GM12892 (cell line): ENCODE measurements at regions not wholly inside any gene's neighbourhood (a gene's known extent, or its start where the extent isn't known, plus 50 kb on each side); places are given as distances from the start of the nearest gene placed in this dataset.

Experiments
- POLR2A ChIP-seq: IDR thresholded peaks from 2 replicates; pipeline ENCODE4 v1.6.1; 2011; ENCODE audit warnings: low read depth, low read length, control low read depth
- POLR2AphosphoS5 ChIP-seq: IDR thresholded peaks from 2 replicates; pipeline ENCODE4 v1.6.1; 2011; ENCODE audit warnings: low read depth, low read length, control low read depth

DNA sequence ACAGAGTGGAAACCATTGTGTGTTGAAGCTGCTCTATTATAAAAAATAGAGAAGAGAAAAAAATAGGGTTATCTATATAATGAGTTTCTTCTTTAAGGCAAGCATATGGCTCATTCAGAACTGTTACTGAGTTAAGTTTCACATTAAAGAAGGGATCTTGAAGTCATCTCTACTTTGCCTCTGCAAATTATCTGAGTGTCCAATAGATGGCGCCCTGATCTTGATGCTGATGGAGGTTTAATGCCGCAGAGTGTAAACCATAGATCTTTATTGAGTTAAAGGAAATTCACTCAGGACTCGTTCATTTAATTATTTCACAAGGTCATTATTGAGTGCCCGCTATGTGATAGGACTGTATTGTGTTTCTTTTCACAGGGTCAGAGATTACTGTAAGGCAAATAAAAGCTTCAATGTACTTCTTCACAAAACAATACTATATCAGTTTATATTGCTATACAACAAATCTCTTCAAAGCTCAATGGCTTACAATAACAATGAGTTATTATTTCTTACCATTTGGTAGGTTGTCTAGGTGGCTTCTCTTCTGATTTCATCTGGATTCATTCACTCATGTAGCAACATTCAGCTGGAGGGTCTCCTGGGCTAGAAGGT lies 171.4 kb downstream of the NSUN3 start:
- no peak for TF ChIP-seq POLR2AphosphoS5
- TF ChIP-seq POLR2A, result no peak
